SK-N-SH treated with all-trans-retinoic acid at 6 μM for 48 hours (cell line): ENCODE measurements at regions not wholly inside any gene's neighbourhood (a gene's known extent, or its start where the extent isn't known, plus 50 kb on each side); places are given as distances from the start of the nearest gene placed in this dataset.

Experiments
- OSR1 ChIP-seq: fragments of 250-450 bp; sonication (Bioruptor Pico); IDR thresholded peaks from 2 replicates; pipeline ENCODE4 v1.8.0; 2022; ENCODE audit warnings: moderate library complexity, mild to moderate bottlenecking, inconsistent platforms
- ZNF70 ChIP-seq: fragments of 450-650 bp; formaldehyde crosslinking; IDR thresholded peaks from 2 replicates; pipeline ENCODE4 v1.5.0; 2020; ENCODE audit warnings: mild to moderate bottlenecking, moderate library complexity

DNA sequence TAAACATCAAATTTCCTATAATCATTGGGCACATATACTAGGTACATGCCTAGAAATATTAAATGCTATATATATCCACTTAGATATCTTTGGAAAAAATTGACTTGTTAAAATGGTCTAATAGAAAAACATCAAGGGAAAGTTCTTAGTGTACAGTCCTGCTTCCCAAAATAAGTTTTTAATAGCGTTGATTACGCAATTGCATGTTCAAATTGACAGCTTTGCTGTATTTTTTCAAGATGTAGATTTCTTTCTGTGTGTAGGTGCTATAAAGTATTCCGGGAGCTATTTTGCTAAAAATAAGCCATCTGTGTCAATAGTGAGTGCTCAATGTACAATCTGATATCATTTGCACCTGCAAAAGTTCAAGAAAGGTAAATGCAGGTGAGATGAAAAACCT is 463.9 kb upstream of the ATP2B1 start:
- no peak for TF ChIP-seq OSR1 (CRISPR knock-in tag)
- TF ChIP-seq ZNF70: no peak
